AG04449 (cell line): ENCODE measurements at regions not wholly inside any gene's neighbourhood (a gene's known extent, or its start where the extent isn't known, plus 50 kb on each side); places are given as distances from the start of the nearest gene placed in this dataset.

Experiments used
- CTCF ChIA-PET: fragments of 350-600 bp; formaldehyde crosslinking; extraction: SDS; loops from one replicate; lab custom pipeline; 2021; ENCODE audit warnings: antibody characterized with exemption; lab: Yijun Ruan, JAX
- POLR2A ChIA-PET: fragments of 400-600, 350-600 bp; formaldehyde crosslinking; extraction: SDS; loops from one replicate; lab custom pipeline; 2020; ENCODE audit warnings: antibody characterized with exemption, inconsistent platforms; lab: Yijun Ruan, JAX
- DNase-seq: peaks from one replicate; pipeline ENCODE4 v3.0.0-alpha.2; 2010; ENCODE audit warnings: low read depth, low spot score
- H3K4me3 ChIP-seq: 2 replicates; pipeline ENCODE4 v1.5.1; 2011; ENCODE audit warnings: low read depth, mild to moderate bottlenecking, control low read depth, low read length
- TF ChIP-seq, protein P1 (sequence below): IDR thresholded peaks from one replicate; pipeline ENCODE4 v1.5.1; 2011; ENCODE audit warnings: mild to moderate bottlenecking, moderate library complexity, low read length, control low read depth, inconsistent platforms; ENCODE audit not compliant: insufficient read depth; ENCODE audit errors: missing control alignments

DNA sequence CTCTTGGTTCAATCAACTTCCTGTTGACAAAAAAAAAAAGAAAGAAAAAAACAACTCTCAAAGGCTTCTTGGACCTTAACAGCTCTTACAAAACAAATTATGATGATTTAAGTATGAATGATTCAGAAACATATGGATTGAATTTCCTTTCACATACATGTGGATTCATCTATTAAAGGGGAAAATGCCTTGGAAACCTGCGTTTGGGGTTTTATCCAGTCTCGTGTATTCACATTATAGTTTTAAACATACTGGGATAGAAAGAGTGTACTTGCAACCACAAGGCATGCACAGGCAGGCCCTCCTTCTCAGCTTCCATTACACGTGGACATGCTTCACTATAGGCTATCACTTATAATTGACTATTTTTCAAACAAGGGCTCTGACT lies 286.7 kb downstream of the INHBA start:
- DNase-seq: no peak
- H3K4me3 ChIP-seq: no peak overlapping the region
- ChIA-PET POLR2A (interaction anchor here (0.6 to 1.5 kb wide), 2 partner anchors 9 to 263 kb away, joined by 3 read pairs; no protein-coding TSS in a partner anchor), CTCF (no interaction called here)
- TF ChIP-seq, protein P1, sequence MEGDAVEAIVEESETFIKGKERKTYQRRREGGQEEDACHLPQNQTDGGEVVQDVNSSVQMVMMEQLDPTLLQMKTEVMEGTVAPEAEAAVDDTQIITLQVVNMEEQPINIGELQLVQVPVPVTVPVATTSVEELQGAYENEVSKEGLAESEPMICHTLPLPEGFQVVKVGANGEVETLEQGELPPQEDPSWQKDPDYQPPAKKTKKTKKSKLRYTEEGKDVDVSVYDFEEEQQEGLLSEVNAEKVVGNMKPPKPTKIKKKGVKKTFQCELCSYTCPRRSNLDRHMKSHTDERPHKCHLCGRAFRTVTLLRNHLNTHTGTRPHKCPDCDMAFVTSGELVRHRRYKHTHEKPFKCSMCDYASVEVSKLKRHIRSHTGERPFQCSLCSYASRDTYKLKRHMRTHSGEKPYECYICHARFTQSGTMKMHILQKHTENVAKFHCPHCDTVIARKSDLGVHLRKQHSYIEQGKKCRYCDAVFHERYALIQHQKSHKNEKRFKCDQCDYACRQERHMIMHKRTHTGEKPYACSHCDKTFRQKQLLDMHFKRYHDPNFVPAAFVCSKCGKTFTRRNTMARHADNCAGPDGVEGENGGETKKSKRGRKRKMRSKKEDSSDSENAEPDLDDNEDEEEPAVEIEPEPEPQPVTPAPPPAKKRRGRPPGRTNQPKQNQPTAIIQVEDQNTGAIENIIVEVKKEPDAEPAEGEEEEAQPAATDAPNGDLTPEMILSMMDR: no peak

DNA sequence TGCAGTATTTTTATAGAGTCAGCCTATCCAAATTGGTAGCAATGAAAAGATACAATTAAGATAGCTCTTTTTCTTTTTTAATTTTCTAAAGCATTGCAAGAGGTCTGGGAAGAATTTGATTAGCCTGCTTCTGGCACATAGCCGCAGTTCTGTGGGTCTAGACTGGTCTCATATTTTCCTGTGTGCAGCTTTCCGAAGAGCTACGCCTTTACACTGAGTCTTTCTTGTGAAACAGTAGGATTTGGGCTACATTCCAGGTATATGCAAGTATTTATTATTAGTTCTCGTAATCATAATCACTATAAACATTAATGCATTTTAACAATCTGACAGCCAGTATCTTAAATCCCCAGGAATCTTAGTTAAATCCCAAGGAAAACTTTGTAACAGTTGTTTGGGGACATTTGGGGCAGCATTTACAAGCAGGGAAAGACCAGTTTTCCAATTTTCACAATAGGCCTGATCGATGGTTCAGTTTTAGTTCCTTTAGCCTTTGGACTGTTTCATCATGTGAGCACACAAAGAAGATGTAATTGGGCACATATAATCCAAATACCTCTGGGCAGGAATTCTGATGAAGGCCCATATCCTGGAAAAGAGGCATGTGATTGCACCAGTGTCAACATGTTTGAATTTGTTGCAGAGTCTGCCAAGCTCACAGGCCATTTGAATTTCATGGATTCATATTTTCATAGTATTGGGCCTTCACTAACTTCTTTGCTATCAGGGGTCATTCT lies 287.3 kb downstream of the INHBA start:
- TF ChIP-seq, protein P1: no peak
- ChIA-PET CTCF (no interaction called here), POLR2A (interaction anchor here (0.6 to 1.5 kb wide), 2 partner anchors 10 to 262 kb away, joined by 3 read pairs; no protein-coding TSS in a partner anchor)
- no peak for DNase-seq
- no peak overlapping the region for H3K4me3 ChIP-seq

DNA sequence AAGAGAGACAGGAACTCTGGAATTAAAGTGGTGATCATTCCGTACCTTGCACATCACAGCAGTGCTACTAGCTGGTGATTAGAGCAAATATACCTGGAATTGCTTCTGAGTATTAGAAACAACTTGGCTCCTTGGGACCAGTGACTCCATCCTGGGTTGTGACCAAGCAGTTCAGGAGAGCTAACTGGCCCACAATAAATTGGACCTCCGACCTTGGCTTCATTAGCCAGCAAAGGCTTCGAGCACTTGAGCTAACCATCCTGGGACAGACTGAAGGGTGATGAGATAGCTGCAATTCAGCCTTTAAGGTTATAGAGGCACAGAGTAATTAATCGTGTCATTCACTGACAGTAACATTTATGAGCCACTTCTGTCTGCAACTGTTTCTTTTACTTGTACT lies 287.8 kb downstream of the INHBA start:
- ChIA-PET POLR2A (no interaction called here), CTCF (no interaction called here)
- H3K4me3 ChIP-seq: no peak overlapping the region
- no peak for DNase-seq
- TF ChIP-seq, protein P1: no peak

DNA sequence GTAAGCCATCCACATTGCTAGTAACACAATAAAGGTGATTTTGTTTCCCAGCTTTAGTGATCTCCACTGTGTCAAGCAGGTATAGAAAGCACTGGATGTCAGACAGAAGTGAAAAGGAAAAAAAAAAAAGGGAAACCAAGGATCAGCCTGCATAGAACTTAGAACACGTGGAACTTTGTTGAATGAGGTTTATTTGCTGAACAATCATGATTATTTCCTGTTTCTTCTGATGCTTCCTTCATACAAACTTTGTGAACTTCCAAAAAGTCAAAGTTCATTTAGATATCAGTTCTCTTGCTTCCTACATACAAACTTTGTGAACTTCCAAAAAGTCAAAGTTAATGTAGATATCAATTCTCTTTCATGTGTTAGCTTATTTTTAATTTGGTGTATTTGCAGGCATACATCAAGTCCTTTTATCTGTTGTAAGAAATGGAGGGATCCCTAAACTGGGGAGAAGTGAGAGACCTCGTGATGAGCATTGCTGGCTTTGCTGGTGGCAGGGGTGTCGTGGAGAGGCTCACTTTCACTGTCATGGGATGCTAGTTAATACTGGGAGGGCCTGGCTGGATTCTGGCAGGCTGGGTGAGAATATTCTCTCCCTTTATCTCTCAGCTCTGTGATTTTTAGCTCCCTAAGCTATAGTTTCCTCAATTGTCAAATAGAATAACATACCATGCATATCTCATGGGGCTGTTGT lies 298.4 kb downstream of the INHBA start:
- CTCF ChIA-PET: no interaction called here

DNA sequence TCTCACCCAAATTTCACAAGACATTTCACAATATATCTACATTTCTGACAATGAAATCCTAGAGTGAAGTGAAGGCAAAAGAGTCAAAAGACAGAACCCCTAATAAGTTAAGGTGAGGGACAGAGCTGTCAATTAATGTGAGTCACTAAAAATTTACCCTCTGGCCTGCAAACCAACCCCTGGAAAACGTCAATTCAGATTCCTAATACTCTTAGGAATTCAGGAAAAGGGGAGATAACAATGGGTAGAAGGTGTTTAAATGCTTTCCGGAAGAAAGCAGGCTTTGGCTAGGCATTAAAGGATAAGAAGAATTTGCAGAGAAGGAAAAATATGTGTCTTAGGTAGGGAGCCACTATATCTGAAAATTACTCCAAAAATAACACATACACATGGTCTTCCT lies 299.6 kb downstream of the INHBA start:
- no peak for DNase-seq
- H3K4me3 ChIP-seq: no peak overlapping the region
- TF ChIP-seq, protein P1: no peak
- ChIA-PET POLR2A (no interaction called here), CTCF (no interaction called here)

More for the DNA sequence above, 298.4 kb downstream of the INHBA start:
- TF ChIP-seq, protein P1: no peak
- no peak overlapping the region for H3K4me3 ChIP-seq
- POLR2A ChIA-PET: no interaction called here
- DNase-seq: no peak

DNA sequence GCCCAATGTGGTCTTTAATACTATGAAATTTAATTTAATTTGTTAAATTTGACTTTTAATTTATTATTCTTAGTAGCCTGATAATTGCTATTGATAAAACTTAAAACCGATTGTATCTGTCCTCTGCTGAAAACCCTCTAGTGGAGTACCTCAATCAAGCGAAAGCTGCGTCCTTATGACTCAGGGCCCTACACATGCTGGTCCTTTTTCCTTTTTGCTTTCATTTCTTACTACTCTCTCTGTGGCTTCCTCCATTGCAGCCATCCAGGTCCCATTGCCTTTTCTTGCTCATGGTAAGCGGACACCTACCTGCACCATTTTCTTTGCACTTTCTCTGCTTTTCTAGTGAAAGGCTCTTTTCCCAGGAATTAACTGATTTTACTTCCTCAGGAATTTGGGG lies 301.1 kb downstream of the INHBA start:
- TF ChIP-seq, protein P1: no peak
- POLR2A ChIA-PET: no interaction called here
- no peak for DNase-seq
- H3K4me3 ChIP-seq: no peak overlapping the region
- CTCF ChIA-PET: no interaction called here
